Activated naive CD8-positive, alpha-beta T cell treated with anti-CD3 and anti-CD28 coated beads, Interleukin-2, amount 50 U/mL, for 24 hours (primary cell): ENCODE measurements at regions not wholly inside any gene's neighbourhood (a gene's known extent, or its start where the extent isn't known, plus 50 kb on each side); places are given as distances from the start of the nearest gene placed in this dataset.

Experiments
- ATAC-seq: fragments of 150-1000 bp; cut with Tn5 transposase; one replicate; pipeline ENCODE4 v1.10.0; 2021
- DNase-seq: peaks from one replicate; pipeline ENCODE4 v3.0.0; 2021
- H3K27ac Mint-ChIP-seq: one replicate; pipeline ENCODE4 v1.8.0; 2021; ENCODE audit warnings: mild to moderate bottlenecking, mixed read lengths
- H3K27me3 Mint-ChIP-seq: one replicate; pipeline ENCODE4 v1.8.0; 2021; ENCODE audit warnings: mixed read lengths
- H3K36me3 Mint-ChIP-seq: one replicate; pipeline ENCODE4 v1.8.0; 2021; ENCODE audit warnings: low read depth, mixed read lengths
- H3K4me1 Mint-ChIP-seq: one replicate; pipeline ENCODE4 v1.8.0; 2021; ENCODE audit warnings: mixed read lengths
- H3K4me3 Mint-ChIP-seq: one replicate; pipeline ENCODE4 v1.8.0; 2021; ENCODE audit warnings: mild to moderate bottlenecking, moderate library complexity, mixed read lengths
- H3K9me3 Mint-ChIP-seq: one replicate; pipeline ENCODE4 v1.8.0; 2021; ENCODE audit warnings: mixed read lengths

DNA sequence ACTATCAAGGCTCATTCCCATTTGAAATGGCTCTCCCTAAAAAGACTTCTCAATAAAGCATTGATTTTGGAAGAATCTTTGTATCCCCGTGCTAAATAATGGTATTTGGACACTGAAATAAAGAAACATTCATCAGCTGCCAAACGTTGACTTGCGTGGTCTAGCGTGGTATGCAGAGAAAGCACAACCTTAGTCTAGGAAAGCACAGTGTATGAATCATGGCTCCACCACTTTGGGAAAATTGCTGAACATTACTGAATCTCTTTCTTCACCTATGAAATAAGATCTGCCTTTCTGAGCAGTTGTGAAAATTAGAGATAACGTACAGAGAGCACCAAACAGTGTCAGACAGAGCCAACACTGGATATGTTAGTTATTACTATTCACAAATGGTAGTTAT is 353.9 kb downstream of the SS18 start:
- no peak for DNase-seq
- no peak overlapping the region for H3K27ac Mint-ChIP-seq
- no peaks in the 10 kb centered on the region for H3K27me3 Mint-ChIP-seq
- H3K4me1 Mint-ChIP-seq = no peaks in the 10 kb centered on the region
- H3K4me3 Mint-ChIP-seq = no peak overlapping the region
- peaks cover 3% of the 10 kb centered on the region for H3K9me3 Mint-ChIP-seq
- H3K36me3 Mint-ChIP-seq = no peaks in the 10 kb centered on the region
- no peak for ATAC-seq

DNA sequence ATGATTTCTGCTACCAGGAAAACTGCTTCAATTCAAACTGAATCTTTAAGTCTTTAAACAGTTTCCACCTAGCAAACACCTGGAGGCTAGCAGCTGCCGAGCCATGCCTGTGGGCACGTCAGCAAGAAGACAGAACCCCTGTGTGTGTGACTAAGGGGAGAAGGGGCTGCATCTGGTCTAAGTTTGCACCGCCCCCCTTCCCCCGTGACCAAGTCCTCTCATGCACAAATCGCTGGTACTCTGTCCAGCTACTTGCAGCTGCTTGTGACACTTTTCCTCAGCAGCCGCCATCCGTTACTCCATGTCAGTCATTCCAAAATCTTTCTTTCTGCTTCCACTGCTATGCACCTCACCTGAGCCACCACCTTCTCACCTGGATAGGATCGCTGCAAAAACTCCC is 355.0 kb downstream of the SS18 start:
- ATAC-seq (no peak), DNase-seq (no peak)
- no peaks in the 10 kb centered on the region for H3K4me1 Mint-ChIP-seq
- no peak overlapping the region for H3K27ac Mint-ChIP-seq
- H3K9me3 Mint-ChIP-seq = peaks cover 5% of the 10 kb centered on the region
- no peak overlapping the region for H3K4me3 Mint-ChIP-seq
- H3K27me3 Mint-ChIP-seq = no peaks in the 10 kb centered on the region
- H3K36me3 Mint-ChIP-seq = no peaks in the 10 kb centered on the region

DNA sequence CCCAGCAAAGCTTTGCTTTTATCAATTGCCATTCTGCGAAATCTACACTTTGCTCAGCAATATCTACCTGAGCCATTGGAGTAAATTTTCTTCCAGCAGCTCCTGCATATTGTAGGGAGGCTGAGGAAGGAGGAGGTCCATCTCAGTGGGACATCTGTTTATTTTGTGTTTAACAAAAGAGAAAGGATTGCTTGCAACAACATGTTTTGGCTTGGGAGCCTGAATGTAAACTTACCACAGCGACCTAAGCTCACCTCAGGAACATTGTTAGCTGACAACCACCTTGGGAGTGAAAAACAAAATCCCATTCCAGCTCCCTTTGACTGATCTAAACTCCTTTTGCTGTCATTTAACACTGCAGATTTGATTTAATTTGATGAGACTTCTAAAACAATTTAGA is 356.1 kb downstream of the SS18 start:
- ATAC-seq (no peak), DNase-seq (no peak)
- no peaks in the 10 kb centered on the region for H3K4me1 Mint-ChIP-seq
- no peaks in the 10 kb centered on the region for H3K27me3 Mint-ChIP-seq
- H3K27ac Mint-ChIP-seq = no peak overlapping the region
- H3K36me3 Mint-ChIP-seq = no peaks in the 10 kb centered on the region
- H3K9me3 Mint-ChIP-seq = peaks cover 14% of the 10 kb centered on the region
- H3K4me3 Mint-ChIP-seq = no peak overlapping the region

DNA sequence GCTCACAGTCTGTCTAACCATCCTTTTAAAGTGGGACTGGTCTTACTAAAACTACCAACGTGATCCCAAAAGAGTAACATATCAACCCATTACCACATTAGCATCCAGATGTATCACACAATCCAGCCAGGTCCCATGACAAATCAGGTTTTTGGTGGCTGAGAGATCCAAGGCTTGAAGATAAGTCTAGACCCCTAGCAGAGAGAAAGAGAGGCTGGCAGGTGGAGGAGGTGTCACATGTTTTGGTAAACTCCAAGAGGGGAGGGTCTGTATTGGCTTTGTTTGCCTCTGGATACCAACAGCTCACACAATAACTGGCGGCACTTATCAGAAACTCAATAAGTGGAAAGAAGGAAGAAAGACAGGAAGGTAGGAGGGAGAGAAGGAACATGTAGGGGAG is 357.6 kb downstream of the SS18 start:
- no peak for ATAC-seq
- Mint-ChIP-seq H3K4me3 (no peak overlapping the region), H3K27me3 (no peaks in the 10 kb centered on the region), H3K27ac (no peak overlapping the region), H3K9me3 (peaks cover 14% of the 10 kb centered on the region), H3K36me3 (no peaks in the 10 kb centered on the region), H3K4me1 (no peaks in the 10 kb centered on the region)
- no peak for DNase-seq

DNA sequence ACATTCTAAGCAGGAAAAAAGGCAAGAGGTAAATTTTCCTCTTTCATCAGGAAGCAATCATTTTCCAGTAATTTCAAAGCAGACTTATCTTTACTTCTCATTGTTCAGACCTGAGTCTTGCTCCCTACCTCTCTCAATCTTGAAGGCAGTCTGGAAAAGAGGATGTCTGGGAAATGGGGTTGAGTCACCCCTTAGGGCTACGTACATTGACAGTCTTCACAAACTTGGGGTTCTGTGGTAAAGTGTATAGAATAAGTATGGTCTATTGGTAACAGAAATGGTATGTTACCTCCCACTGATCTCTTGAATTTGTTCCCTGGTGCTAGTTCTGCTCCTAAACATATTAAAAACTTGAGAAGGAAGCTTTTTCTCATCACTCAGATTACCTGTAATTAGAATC is 361.3 kb downstream of the SS18 start:
- H3K27me3 Mint-ChIP-seq = peaks cover 8% of the 10 kb centered on the region
- H3K9me3 Mint-ChIP-seq = peaks cover 12% of the 10 kb centered on the region
- ATAC-seq (no peak), DNase-seq (no peak)
- no peaks in the 10 kb centered on the region for H3K4me1 Mint-ChIP-seq
- H3K27ac Mint-ChIP-seq = no peak overlapping the region
- H3K36me3 Mint-ChIP-seq = no peaks in the 10 kb centered on the region
- H3K4me3 Mint-ChIP-seq = no peak overlapping the region

DNA sequence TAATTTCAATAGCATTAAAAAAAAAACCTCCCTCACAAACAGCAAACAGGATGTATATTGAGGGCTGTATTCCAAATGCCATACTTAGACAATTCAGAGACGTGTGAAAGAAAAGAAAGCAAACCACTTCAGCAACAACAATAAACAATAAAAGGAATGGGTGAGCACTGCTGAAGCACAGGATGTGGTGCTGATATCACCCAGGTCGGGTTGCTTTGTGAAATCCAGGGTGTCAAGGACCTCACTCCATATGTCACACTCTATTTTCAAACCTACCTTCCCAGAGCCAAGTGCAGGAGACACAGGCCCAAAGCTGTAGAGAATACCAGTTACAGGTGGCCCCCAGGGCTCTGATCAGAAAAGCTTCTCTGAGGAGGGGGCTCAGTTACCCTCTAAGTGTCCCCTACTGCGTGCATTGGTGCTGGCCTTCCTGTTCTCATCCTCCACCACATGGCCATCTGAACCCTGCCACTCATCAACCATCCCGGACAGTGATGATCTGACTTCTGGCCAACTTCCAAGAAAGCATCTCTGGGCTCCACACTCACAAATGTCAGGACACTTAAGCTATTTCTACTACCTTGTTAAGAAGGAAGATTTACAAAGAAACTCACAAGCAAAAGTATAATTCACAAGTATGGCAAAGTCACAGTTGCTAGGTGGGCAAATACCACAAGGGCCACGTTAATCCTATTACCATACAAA is 363.0 kb downstream of the SS18 start:
- peaks cover 16% of the 10 kb centered on the region for H3K9me3 Mint-ChIP-seq

DNA sequence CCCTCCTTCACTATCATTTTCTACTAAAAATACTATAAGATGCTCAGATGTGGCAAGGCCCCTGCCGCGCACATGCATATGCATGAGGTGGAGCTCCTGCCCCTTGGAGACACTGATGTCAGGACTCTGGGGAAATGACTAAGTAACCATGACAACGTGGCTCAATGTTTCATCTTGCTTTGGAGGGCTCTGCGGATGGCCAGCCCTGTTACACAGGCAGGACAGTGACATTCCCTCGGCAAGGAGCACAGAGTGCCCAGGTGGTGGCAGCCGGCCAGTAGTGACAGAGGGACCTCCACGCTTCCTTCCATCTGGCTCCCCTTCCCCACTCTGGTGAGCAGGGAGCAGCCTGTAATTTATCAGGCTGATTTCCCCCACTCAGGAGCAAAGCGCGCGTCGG is 364.1 kb downstream of the SS18 start:
- Mint-ChIP-seq H3K27ac (no peak overlapping the region), H3K4me3 (no peak overlapping the region), H3K27me3 (peaks cover 8% of the 10 kb centered on the region), H3K36me3 (no peaks in the 10 kb centered on the region), H3K9me3 (peaks cover 16% of the 10 kb centered on the region), H3K4me1 (no peaks in the 10 kb centered on the region)
- DNase-seq = no peak
- no peak for ATAC-seq

More for the DNA sequence above, 363.0 kb downstream of the SS18 start:
- Mint-ChIP-seq H3K27me3 (peaks cover 8% of the 10 kb centered on the region), H3K27ac (no peak overlapping the region), H3K36me3 (no peaks in the 10 kb centered on the region), H3K4me3 (no peak overlapping the region), H3K4me1 (no peaks in the 10 kb centered on the region)
- no peak for DNase-seq
- ATAC-seq = no peak

DNA sequence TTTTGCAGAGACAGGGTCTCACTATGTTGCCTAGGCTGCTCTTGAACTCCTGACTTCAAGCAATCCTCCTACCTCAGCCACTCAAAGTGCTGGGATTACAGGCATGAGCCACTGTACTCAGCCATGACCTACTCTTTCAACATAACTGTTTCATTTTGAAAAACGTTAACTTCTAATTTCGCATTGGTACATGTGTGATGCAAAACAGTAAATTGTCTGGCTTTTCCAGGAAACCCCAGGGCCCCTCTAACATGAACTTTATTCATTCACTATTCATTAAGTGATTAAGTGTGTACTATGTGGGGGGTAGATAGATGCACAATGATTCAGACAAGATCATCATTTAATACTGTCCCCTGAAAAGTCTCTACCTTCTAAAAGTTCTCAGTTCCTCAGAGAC is 364.9 kb downstream of the SS18 start:
- H3K27me3 Mint-ChIP-seq = peaks cover 8% of the 10 kb centered on the region
- no peak for ATAC-seq
- DNase-seq = no peak
- H3K4me1 Mint-ChIP-seq = no peaks in the 10 kb centered on the region
- no peak overlapping the region for H3K4me3 Mint-ChIP-seq
- no peak overlapping the region for H3K27ac Mint-ChIP-seq
- peaks cover 20% of the 10 kb centered on the region for H3K9me3 Mint-ChIP-seq
- no peaks in the 10 kb centered on the region for H3K36me3 Mint-ChIP-seq

DNA sequence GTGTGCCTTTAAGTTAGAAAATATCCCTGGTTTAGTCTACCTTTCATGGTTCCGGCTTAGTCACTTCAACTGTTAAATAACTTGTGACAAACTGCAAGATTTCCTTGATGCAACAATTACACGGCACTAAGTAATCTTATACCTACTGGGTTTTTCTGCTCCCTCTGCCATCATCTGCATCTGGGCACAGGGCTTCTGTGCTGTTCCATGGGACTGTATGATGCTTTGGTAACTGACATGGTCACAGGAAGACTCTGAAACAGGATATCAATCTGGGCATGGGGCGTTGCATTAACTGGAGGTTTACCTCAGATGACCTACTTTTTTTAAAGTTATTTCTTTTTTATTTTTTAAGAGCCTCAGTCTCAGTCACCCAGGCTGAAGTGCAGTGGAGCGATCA is 365.4 kb downstream of the SS18 start:
- DNase-seq (no peak), ATAC-seq (no peak)
- Mint-ChIP-seq H3K4me3 (no peak overlapping the region), H3K9me3 (peaks cover 16% of the 10 kb centered on the region), H3K36me3 (no peaks in the 10 kb centered on the region), H3K27me3 (peaks cover 8% of the 10 kb centered on the region), H3K4me1 (no peaks in the 10 kb centered on the region), H3K27ac (no peak overlapping the region)

DNA sequence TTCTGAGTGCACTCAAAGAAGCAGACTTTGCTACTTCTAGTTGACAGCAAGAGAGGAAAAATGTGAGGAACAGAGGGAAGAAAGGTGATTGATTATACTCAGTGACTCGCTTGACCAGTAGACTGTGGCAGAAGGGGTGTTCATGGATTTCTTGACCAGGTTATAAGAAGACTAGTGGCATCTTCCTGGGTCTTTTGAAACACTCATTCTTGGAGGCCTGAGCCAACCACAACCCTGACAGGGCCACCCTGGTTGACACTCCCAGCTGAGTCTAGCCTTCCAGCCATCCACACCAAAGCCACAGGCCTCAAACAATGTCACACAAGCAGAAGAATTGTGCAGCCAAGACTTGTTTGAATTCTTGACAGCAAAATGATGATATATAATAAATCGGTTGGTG is 366.3 kb downstream of the SS18 start:
- H3K9me3 Mint-ChIP-seq = peaks cover 11% of the 10 kb centered on the region

DNA sequence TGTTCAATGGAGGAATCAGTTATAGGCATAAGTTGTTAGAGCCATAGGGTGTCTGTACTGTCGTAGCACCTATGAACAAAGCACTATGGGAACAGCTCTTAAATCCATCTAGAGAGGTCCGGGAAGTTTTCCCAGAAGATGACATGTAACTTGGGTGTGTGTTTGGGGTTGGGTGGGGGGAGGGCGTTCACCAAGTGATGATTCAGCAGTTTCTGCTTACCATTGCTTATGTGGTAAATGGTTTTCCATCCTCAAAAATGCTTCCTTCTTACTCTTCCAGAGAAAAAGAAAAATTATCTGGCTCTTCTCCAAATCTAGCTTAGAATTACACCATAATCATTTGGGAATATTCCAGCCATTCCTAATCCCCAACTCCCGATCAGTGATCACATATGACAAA is 361.1 kb upstream of the ZNF521 start:
- Mint-ChIP-seq H3K4me1 (no peaks in the 10 kb centered on the region), H3K36me3 (no peaks in the 10 kb centered on the region), H3K27me3 (peaks cover 4% of the 10 kb centered on the region), H3K4me3 (no peak overlapping the region), H3K27ac (no peak overlapping the region), H3K9me3 (peaks cover 8% of the 10 kb centered on the region)
- ATAC-seq = no peak
- DNase-seq = no peak

More for the DNA sequence above, 366.3 kb downstream of the SS18 start:
- Mint-ChIP-seq H3K4me1 (no peaks in the 10 kb centered on the region), H3K27ac (no peak overlapping the region), H3K27me3 (peaks cover 8% of the 10 kb centered on the region), H3K36me3 (no peaks in the 10 kb centered on the region), H3K4me3 (no peak overlapping the region)
- ATAC-seq (no peak), DNase-seq (no peak)

DNA sequence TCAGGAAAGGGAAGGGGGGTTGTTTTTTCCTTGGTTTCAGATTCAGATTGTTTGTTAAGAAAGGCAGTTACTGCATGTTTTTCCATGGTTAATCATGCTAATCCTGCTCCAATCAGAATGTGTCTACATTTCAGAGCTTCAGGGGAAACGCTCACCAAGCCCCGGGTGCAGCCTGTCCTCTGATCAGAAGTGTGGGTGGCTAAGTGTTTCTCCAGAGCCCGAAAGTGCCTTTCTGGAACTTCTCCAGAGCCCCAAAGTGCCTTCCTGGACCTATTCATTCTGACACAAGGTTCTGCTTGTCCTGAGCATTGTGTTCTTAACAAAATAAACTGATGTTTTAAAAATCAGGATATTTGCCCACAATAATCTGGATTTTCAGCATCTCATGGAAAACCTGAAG is 359.0 kb upstream of the ZNF521 start:
- Mint-ChIP-seq H3K36me3 (no peaks in the 10 kb centered on the region), H3K4me3 (no peak overlapping the region), H3K27ac (no peak overlapping the region), H3K4me1 (no peaks in the 10 kb centered on the region), H3K27me3 (peaks cover 4% of the 10 kb centered on the region), H3K9me3 (peaks cover 8% of the 10 kb centered on the region)
- ATAC-seq = no peak
- no peak for DNase-seq

DNA sequence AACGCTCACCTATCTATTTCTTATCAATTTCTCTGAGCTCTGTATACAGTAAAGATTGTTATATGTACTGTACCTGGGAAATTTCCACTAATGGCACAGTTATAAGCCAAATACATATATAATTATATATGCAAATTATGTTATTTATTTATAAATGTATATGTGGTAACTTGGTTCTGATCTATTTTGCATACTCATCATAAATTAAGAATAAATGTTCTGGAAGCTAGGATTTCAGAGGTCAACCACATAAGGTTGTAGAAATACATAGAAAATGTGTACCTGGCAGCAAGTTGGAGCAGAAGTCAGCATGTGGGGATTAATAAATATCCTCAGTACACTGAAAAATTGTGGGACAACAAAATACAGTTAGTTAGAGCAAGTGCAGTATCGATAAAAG is 353.7 kb upstream of the ZNF521 start:
- DNase-seq (no peak), ATAC-seq (no peak)
- no peaks in the 10 kb centered on the region for H3K4me1 Mint-ChIP-seq
- no peak overlapping the region for H3K27ac Mint-ChIP-seq
- no peaks in the 10 kb centered on the region for H3K9me3 Mint-ChIP-seq
- H3K27me3 Mint-ChIP-seq = peaks cover 1% of the 10 kb centered on the region
- H3K36me3 Mint-ChIP-seq = no peaks in the 10 kb centered on the region
- no peak overlapping the region for H3K4me3 Mint-ChIP-seq

DNA sequence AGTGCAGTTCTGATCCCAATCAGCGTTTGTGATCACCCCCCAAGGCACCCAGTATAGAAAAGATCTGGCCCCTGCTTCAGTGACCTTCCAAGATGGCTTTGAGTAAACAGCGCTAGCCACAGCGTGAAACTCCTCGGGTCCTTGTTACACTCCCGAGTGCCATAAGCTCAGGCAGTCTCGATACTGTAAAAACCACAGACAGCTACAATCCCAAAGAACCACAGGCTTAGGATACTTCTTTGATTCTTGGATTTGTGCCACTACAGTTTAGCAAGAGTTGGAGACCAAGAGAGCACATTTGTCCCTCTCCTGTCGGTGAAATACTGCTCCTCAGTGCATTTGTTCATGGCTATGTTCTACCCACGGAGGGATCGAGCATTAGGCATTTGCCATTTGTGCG is 352.5 kb upstream of the ZNF521 start:
- Mint-ChIP-seq H3K4me1 (no peaks in the 10 kb centered on the region), H3K27ac (no peak overlapping the region), H3K36me3 (no peaks in the 10 kb centered on the region), H3K27me3 (no peaks in the 10 kb centered on the region), H3K9me3 (no peaks in the 10 kb centered on the region), H3K4me3 (no peak overlapping the region)
- DNase-seq (no peak), ATAC-seq (no peak)

DNA sequence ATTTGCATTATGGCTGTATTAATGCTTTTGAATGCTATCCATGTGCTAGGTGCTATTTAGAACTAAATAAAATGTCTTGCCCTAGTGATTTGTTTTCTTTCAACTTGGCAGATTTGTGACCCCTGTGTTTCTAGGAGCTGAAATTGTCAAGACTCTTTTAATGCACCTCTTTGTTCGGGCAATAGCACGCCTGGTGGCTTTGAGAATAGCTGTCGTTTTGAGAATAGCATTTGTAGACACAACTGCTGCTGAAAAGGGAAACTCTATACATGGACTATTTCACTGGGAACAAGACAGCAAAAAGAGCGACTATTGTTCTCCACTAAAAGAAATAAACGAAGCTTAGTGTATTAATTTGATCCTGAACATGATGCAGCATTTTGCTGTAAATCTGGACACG is 352.1 kb upstream of the ZNF521 start:
- ATAC-seq (no peak), DNase-seq (no peak)
- Mint-ChIP-seq H3K9me3 (no peaks in the 10 kb centered on the region), H3K4me1 (no peaks in the 10 kb centered on the region), H3K27ac (no peak overlapping the region), H3K4me3 (no peak overlapping the region), H3K36me3 (no peaks in the 10 kb centered on the region), H3K27me3 (no peaks in the 10 kb centered on the region)

DNA sequence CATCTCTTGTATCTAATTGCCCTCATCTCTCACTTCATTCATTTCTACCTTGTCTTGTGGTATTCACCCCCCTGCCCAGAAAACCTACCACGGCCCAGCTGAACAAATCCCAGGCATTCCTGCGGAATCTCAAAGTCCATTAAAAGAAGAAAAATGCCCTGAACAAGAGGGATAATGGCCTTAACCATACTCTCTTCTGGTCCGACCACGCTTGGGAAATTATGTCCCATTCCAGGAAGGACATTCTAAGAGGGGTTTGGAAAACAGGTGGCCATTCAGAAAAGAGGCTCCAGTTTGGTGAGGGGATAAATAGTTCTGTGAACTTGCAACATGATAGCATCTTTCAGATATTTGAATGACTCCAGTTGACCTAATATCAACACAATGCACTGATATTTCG is 349.9 kb upstream of the ZNF521 start:
- Mint-ChIP-seq H3K4me3 (no peak overlapping the region), H3K4me1 (no peaks in the 10 kb centered on the region), H3K9me3 (no peaks in the 10 kb centered on the region), H3K27me3 (no peaks in the 10 kb centered on the region), H3K36me3 (no peaks in the 10 kb centered on the region), H3K27ac (no peak overlapping the region)
- ATAC-seq = no peak
- no peak for DNase-seq
